ENCODE measurements at regions not wholly inside any gene's neighbourhood (a gene's known extent, or its start where the extent isn't known, plus 50 kb on each side); places are given as distances from the start of the nearest gene placed in this dataset.

GRCh38 chr5:30918171-30918570 is 275.3 kb upstream of the CDH6 start:
- no peak for DNase-seq
- Histone ChIP-seq H3K27ac (no peak overlapping the region), H3K27me3 (no peaks in the 10 kb centered on the region), H3K9me3 (no peaks in the 10 kb centered on the region), H3K4me1 (no peaks in the 10 kb centered on the region), H3K4me3 (no peak overlapping the region), H3K36me3 (ENCODE audit: low read depth, missing control alignments) (no peaks in the 10 kb centered on the region)
- TF ChIP-seq POLR2A (IDR thresholded peaks at IDR 0.05) (no peak), CTCF (IDR thresholded peaks at IDR 0.05) (no peak)
- intact Hi-C loops (cut with DNase I; ENCODE audit: low total_unique reads): no loop called here
- 80 to 94% methylated on average over 5 of the region's 5 CpGs for WGBS, 2 donors

GRCh38 chr5:30908356-30908755 is 285.1 kb upstream of the CDH6 start:
- Histone ChIP-seq H3K4me1 (no peaks in the 10 kb centered on the region), H3K27me3 (no peaks in the 10 kb centered on the region), H3K36me3 (ENCODE audit: low read depth, missing control alignments) (no peaks in the 10 kb centered on the region), H3K9me3 (no peaks in the 10 kb centered on the region), H3K27ac (no peak overlapping the region), H3K4me3 (no peak overlapping the region)
- intact Hi-C loops (cut with DNase I; ENCODE audit: low total_unique reads): no loop called here
- no peak for DNase-seq
- WGBS, 2 donors: 95 to 98% methylated on average over 3 of the region's 3 CpGs
- TF ChIP-seq POLR2A (IDR thresholded peaks at IDR 0.05): no peak
- TF ChIP-seq CTCF (IDR thresholded peaks at IDR 0.05): no peak

- Histone ChIP-seq H3K36me3 (ENCODE audit: low read depth, missing control alignments) (no peaks in the 10 kb centered on the region), H3K4me1 (no peaks in the 10 kb centered on the region), H3K4me3 (no peak overlapping the region), H3K27ac (no peak overlapping the region), H3K9me3 (no peaks in the 10 kb centered on the region), H3K27me3 (no peaks in the 10 kb centered on the region)
- TF ChIP-seq CTCF (IDR thresholded peaks at IDR 0.05) (no peak), POLR2A (IDR thresholded peaks at IDR 0.05) (no peak)
- DNase-seq: no peak
- intact Hi-C loops (cut with DNase I; ENCODE audit: low total_unique reads): no loop called here
Measured at GRCh38 chr5:30900367-30900766, 293.1 kb upstream of the CDH6 start.

GRCh38 chr5:30894811-30895210 is 298.7 kb upstream of the CDH6 start:
- H3K27ac ChIP-seq: no peak overlapping the region
- H3K4me1 ChIP-seq: no peaks in the 10 kb centered on the region
- WGBS, 2 donors: 66 to 73% methylated on average over 2 of the region's 2 CpGs
- no peaks in the 10 kb centered on the region for H3K9me3 ChIP-seq
- no peaks in the 10 kb centered on the region for H3K36me3 ChIP-seq (ENCODE audit: low read depth, missing control alignments)
- TF ChIP-seq CTCF (IDR thresholded peaks at IDR 0.05) (no peak), POLR2A (IDR thresholded peaks at IDR 0.05) (no peak)
- no peak overlapping the region for H3K4me3 ChIP-seq
- intact Hi-C loops (cut with DNase I; ENCODE audit: low total_unique reads): no loop called here
- no peak for DNase-seq
- no peaks in the 10 kb centered on the region for H3K27me3 ChIP-seq

GRCh38 chr5:30891660-30892059 is 301.8 kb upstream of the CDH6 start:
- Histone ChIP-seq H3K4me1 (no peaks in the 10 kb centered on the region), H3K36me3 (ENCODE audit: low read depth, missing control alignments) (no peaks in the 10 kb centered on the region), H3K27me3 (no peaks in the 10 kb centered on the region), H3K4me3 (no peak overlapping the region), H3K9me3 (no peaks in the 10 kb centered on the region), H3K27ac (no peak overlapping the region)
- intact Hi-C loops (cut with DNase I; ENCODE audit: low total_unique reads): no loop called here
- TF ChIP-seq CTCF (IDR thresholded peaks at IDR 0.05) (no peak), POLR2A (IDR thresholded peaks at IDR 0.05) (no peak)
- no peak for DNase-seq

Measured in testis (tissue), 2 donors.